Osteoblast (primary cell): ENCODE measurements at regions not wholly inside any gene's neighbourhood (a gene's known extent, or its start where the extent isn't known, plus 50 kb on each side); places are given as distances from the start of the nearest gene placed in this dataset.

Experiments
- DNase-seq: peaks from one replicate; pipeline ENCODE4 v3.0.0; 2011; ENCODE audit warnings: low spot score, mixed read lengths; ENCODE audit not compliant: insufficient read length; ENCODE audit errors: missing footprints
- H2AFZ ChIP-seq: 2 replicates; pipeline ENCODE4 v1.6.0; 2011; ENCODE audit warnings: mild to moderate bottlenecking, low read length
- H3K27ac ChIP-seq: 2 replicates; pipeline ENCODE4 v1.5.1; 2011; ENCODE audit warnings: mild to moderate bottlenecking, low read depth, low read length, moderate library complexity
- H3K27me3 ChIP-seq: 2 replicates; pipeline ENCODE4 v1.6.0; 2012; ENCODE audit warnings: mild to moderate bottlenecking, control low read depth, inconsistent platforms, low read length, moderate library complexity; ENCODE audit not compliant: insufficient read depth
- H3K36me3 ChIP-seq: 2 replicates; pipeline ENCODE4 v1.5.1; 2011; ENCODE audit warnings: mild to moderate bottlenecking, low read length, control low read depth, moderate library complexity; ENCODE audit not compliant: insufficient read depth
- H3K4me1 ChIP-seq: 2 replicates; pipeline ENCODE4 v1.5.1; 2011; ENCODE audit warnings: mild to moderate bottlenecking, low read length, control low read depth, moderate library complexity; ENCODE audit not compliant: insufficient read depth
- H3K4me2 ChIP-seq: 2 replicates; pipeline ENCODE4 v1.6.0; 2011; ENCODE audit warnings: mild to moderate bottlenecking, low read length; ENCODE audit not compliant: insufficient read depth
- H3K4me3 ChIP-seq: fragments of 200-600 bp; sonication (generic); 3 replicates; pipeline ENCODE4 v1.5.1; 2012; ENCODE audit warnings: mild to moderate bottlenecking, low read length, inconsistent platforms; ENCODE audit not compliant: insufficient read depth
- H3K79me2 ChIP-seq: 2 replicates; pipeline ENCODE4 v1.6.0; 2012; ENCODE audit warnings: mild to moderate bottlenecking, low read length, control low read depth, inconsistent platforms; ENCODE audit not compliant: insufficient read depth
- H3K9me3 ChIP-seq: 2 replicates; pipeline ENCODE4 v1.5.1; 2011; ENCODE audit warnings: low read depth, low read length, control low read depth
- H4K20me1 ChIP-seq: 2 replicates; pipeline ENCODE4 v1.6.0; 2012; ENCODE audit warnings: mild to moderate bottlenecking, low read length, control low read depth; ENCODE audit not compliant: insufficient read depth
- TF ChIP-seq, protein P1 (sequence below): IDR thresholded peaks from 2 replicates; pipeline ENCODE4 v1.5.1; 2011; ENCODE audit warnings: mild to moderate bottlenecking, low read depth, low read length, moderate library complexity; ENCODE audit errors: extremely low read depth

DNA sequence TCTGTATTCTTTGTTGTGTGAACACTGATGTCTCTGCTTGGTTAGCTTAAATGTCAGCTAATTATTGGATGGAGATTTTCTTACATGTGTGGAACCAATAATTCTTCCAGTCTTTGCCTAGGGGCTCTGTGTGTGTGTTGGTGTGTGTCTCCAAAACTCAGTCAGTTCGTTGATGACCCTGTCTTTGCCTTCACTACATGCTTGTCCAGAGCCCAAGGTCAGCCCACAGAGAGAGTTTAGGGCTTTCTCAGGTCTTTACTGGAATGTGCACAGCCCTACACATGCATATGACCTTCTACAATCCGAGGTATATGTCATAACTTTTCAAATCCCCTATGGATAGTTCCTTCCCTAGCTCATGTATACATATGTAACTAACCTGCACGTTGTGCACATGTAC is 74.1 kb upstream of the LDAH start:
- Histone ChIP-seq H3K4me1 (no peaks in the 10 kb centered on the region), H3K9me3 (no peaks in the 10 kb centered on the region), H4K20me1 (no peaks in the 10 kb centered on the region), H3K4me2 (no peak overlapping the region), H3K4me3 (no peak overlapping the region), H3K36me3 (no peaks in the 10 kb centered on the region), H3K79me2 (no peaks in the 10 kb centered on the region), H3K27me3 (no peaks in the 10 kb centered on the region), H3K27ac (no peak overlapping the region), H2AFZ (no peak overlapping the region)
- no peak for DNase-seq
- TF ChIP-seq, protein P1, sequence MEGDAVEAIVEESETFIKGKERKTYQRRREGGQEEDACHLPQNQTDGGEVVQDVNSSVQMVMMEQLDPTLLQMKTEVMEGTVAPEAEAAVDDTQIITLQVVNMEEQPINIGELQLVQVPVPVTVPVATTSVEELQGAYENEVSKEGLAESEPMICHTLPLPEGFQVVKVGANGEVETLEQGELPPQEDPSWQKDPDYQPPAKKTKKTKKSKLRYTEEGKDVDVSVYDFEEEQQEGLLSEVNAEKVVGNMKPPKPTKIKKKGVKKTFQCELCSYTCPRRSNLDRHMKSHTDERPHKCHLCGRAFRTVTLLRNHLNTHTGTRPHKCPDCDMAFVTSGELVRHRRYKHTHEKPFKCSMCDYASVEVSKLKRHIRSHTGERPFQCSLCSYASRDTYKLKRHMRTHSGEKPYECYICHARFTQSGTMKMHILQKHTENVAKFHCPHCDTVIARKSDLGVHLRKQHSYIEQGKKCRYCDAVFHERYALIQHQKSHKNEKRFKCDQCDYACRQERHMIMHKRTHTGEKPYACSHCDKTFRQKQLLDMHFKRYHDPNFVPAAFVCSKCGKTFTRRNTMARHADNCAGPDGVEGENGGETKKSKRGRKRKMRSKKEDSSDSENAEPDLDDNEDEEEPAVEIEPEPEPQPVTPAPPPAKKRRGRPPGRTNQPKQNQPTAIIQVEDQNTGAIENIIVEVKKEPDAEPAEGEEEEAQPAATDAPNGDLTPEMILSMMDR, result no peak

DNA sequence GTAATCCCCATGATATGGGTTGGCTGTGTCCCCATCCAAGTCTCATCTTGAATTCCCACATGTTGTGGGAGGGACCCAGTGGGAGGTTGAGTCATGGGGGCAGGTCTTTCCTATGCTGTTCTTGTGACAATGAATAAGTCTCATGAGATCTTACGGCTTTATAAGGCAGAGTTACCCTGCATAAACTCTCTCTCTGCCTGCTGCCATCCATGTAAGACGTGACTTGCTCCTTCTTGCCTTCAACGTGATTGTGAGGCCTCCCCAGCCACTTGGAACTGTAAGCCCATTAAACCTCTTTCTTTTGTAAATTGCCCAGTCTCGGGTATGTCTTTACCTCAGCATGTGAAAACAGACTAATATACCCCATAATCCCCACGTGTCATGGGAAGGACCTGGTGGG is 61.9 kb upstream of the LDAH start:
- H3K9me3 ChIP-seq, result no peaks in the 10 kb centered on the region
- no peaks in the 10 kb centered on the region for H3K27me3 ChIP-seq
- TF ChIP-seq, protein P1, result no peak
- no peaks in the 10 kb centered on the region for H3K79me2 ChIP-seq
- no peaks in the 10 kb centered on the region for H3K4me1 ChIP-seq
- no peak for DNase-seq
- no peak overlapping the region for H3K4me2 ChIP-seq
- H2AFZ ChIP-seq, result no peak overlapping the region
- no peak overlapping the region for H3K27ac ChIP-seq
- no peaks in the 10 kb centered on the region for H3K36me3 ChIP-seq
- H3K4me3 ChIP-seq, result no peak overlapping the region
- no peaks in the 10 kb centered on the region for H4K20me1 ChIP-seq

DNA sequence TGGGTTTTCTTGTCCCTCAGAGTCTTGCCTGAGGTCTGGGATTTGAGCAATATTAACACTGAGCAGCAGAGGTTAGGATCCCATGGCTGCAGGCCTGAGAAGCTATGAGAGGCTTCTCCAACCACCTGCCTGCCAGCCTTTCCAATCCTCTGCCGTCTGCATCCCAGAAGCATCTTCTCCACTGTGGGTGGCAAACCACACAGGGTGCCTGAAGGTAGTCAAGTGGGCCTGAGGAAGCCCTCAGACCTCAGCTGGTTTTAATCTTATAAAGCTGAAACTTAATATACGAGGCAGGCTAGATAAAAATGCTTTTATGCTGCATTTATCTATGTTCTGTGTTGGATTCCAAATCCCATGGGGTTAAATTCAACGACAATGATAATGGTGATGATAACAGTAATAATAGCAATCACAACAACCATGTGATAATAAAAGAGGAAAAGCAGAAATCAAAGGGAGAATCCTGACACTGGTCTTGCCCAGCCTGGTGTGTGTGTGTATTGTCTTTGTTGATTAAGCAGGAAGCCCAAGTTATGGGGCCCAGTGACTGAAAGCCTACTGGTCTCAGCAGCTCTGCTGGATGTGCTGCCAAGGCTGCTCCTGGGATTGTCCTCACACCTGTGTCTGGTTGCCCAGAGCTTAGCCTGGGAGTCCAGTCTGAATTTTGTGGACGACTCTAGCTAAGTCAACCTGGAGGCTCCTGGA is 59.7 kb upstream of the LDAH start:
- Histone ChIP-seq H3K79me2 (no peaks in the 10 kb centered on the region), H3K9me3 (no peaks in the 10 kb centered on the region), H4K20me1 (no peaks in the 10 kb centered on the region), H3K4me3 (no peak overlapping the region), H3K4me2 (no peak overlapping the region), H3K4me1 (no peaks in the 10 kb centered on the region), H3K36me3 (no peaks in the 10 kb centered on the region), H3K27me3 (no peaks in the 10 kb centered on the region), H2AFZ (no peak overlapping the region), H3K27ac (no peak overlapping the region)
- TF ChIP-seq, protein P1, result no peak
- DNase-seq, result no peak

DNA sequence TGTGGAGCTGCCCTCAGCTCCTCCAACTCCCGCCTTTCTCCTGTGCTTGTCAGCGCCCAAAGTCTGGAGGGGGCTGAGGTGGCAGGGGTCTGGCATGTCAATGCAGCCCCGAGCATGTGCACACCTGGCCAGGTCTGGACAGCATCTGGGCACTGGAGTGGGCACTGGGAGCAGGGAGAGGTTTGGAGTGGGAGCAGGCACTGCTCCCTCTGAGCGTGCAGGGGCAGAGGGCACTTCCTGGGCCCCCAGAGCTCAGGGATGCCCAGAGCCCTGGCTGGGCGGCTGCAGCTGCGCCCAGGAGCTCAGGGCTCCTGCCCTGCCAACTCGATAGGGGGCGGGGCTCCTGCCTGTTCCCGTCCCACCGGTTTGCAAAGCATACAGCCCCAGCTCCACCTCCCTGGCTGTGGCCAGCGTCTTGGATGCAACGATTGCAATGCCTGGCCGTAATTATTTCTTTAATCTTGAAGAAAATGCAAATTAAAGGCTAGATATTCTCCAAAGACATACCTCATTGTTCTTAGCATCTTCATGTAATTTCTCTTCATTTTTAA is 57.4 kb upstream of the LDAH start:
- TF ChIP-seq, protein P1, result no peak
- peak; percentile 38 for DNase-seq
- no peaks in the 10 kb centered on the region for H4K20me1 ChIP-seq
- H3K36me3 ChIP-seq, result no peaks in the 10 kb centered on the region
- no peak overlapping the region for H3K27ac ChIP-seq
- no peaks in the 10 kb centered on the region for H3K79me2 ChIP-seq
- H2AFZ ChIP-seq, result no peak overlapping the region
- no peak overlapping the region for H3K4me2 ChIP-seq
- no peaks in the 10 kb centered on the region for H3K9me3 ChIP-seq
- H3K27me3 ChIP-seq, result no peaks in the 10 kb centered on the region
- H3K4me1 ChIP-seq, result no peaks in the 10 kb centered on the region
- H3K4me3 ChIP-seq, result no peak overlapping the region
